ENCODE measurements at regions not wholly inside any gene's neighbourhood (a gene's known extent, or its start where the extent isn't known, plus 50 kb on each side); places are given as distances from the start of the nearest gene placed in this dataset.

- CTCF ChIA-PET: no interaction called here
- POLR2A ChIA-PET: no interaction called here
- TF ChIP-seq CTCF (IDR thresholded peaks at IDR 0.05; ENCODE audit: control extremely low read depth, extremely low read depth, low read depth, missing control alignments): no peak
- no peak for DNase-seq (ENCODE audit: extremely low spot score)
Observed at GRCh38 chr4:135605076-135605475, 1403.5 kb upstream of the PABPC4L start.

GRCh38 chr4:135604531-135604930, 1402.9 kb upstream of the PABPC4L start:
- DNase-seq (ENCODE audit: extremely low spot score): no peak
- POLR2A ChIA-PET: no interaction called here
- TF ChIP-seq CTCF (IDR thresholded peaks at IDR 0.05; ENCODE audit: control extremely low read depth, extremely low read depth, low read depth, missing control alignments): no peak
- CTCF ChIA-PET: no interaction called here

GRCh38 chr4:135601351-135601750, 1399.8 kb upstream of the PABPC4L start:
- ChIA-PET POLR2A (no interaction called here), CTCF (interaction anchor here (1.0 kb wide), 1 partner anchor 10 kb away, joined by 3 read pairs; no protein-coding TSS in a partner anchor)
- no peak for TF ChIP-seq CTCF (IDR thresholded peaks at IDR 0.05; ENCODE audit: control extremely low read depth, extremely low read depth, low read depth, missing control alignments)

GRCh38 chr4:135598151-135598550, 1396.6 kb upstream of the PABPC4L start:
- TF ChIP-seq CTCF (IDR thresholded peaks at IDR 0.05; ENCODE audit: control extremely low read depth, extremely low read depth, low read depth, missing control alignments): no peak
- ChIA-PET POLR2A (no interaction called here), CTCF (interaction anchor here (1.3 kb wide), 1 partner anchor 9 kb away, joined by 4 read pairs; no protein-coding TSS in a partner anchor)
- DNase-seq (ENCODE audit: extremely low spot score): no peak

More at GRCh38 chr4:135601351-135601750, 1399.8 kb upstream of the PABPC4L start:
- no peak for DNase-seq (ENCODE audit: extremely low spot score)

GRCh38 chr4:135594521-135594920, 1392.9 kb upstream of the PABPC4L start:
- DNase-seq (ENCODE audit: extremely low spot score): no peak
- TF ChIP-seq CTCF (IDR thresholded peaks at IDR 0.05; ENCODE audit: control extremely low read depth, extremely low read depth, low read depth, missing control alignments): no peak
- POLR2A ChIA-PET: no interaction called here
- CTCF ChIA-PET: interaction anchor here (1.1 kb wide), 1 partner anchor 28 kb away, joined by 3 read pairs; no protein-coding TSS in a partner anchor

GRCh38 chr4:135575041-135575440, 1373.5 kb upstream of the PABPC4L start:
- CTCF ChIA-PET: no interaction called here
- POLR2A ChIA-PET: no interaction called here
- TF ChIP-seq CTCF (IDR thresholded peaks at IDR 0.05; ENCODE audit: control extremely low read depth, extremely low read depth, low read depth, missing control alignments): no peak
- DNase-seq (ENCODE audit: extremely low spot score): no peak

- ChIA-PET CTCF (no interaction called here), POLR2A (no interaction called here)
- DNase-seq (ENCODE audit: extremely low spot score): no peak
- no peak for TF ChIP-seq CTCF (IDR thresholded peaks at IDR 0.05; ENCODE audit: control extremely low read depth, extremely low read depth, low read depth, missing control alignments)
Observed at GRCh38 chr4:135573251-135573650, 1371.7 kb upstream of the PABPC4L start.
